ENCODE measurements at regions not wholly inside any gene's neighbourhood (a gene's known extent, or its start where the extent isn't known, plus 50 kb on each side); places are given as distances from the start of the nearest gene placed in this dataset.

GRCh38 chr15:100710744-100711515 is 108.5 kb downstream of the ASB7 start:
- Histone ChIP-seq H4K91ac (ENCODE audit: low read length) (peak overlapping the region; percentile 66), H2BK12ac (ENCODE audit: low read length in 2 of 2) (no peak overlapping the region), H3K4ac (ENCODE audit: low read depth in 1 of 2, low read length in 2 of 2) (no peak overlapping the region), H3K9me3 (ENCODE audit: control insufficient read depth, low read length) (no peaks in the 10 kb centered on the region), H3K4me3 (ENCODE audit: insufficient read depth in 1 of 2, low read depth in 1 of 2, low read length in 2 of 2) (no peak overlapping the region), H2AFZ (ENCODE audit: low read depth, low read length) (no peak overlapping the region), H3K4me1 (ENCODE audit: control insufficient read depth, insufficient read depth, low read depth, low read length) (peaks cover 27% of the 10 kb centered on the region), H3K23ac (ENCODE audit: low read length in 2 of 2) (no peak overlapping the region), H2BK120ac (ENCODE audit: low read depth, low read length) (no peak overlapping the region), H2BK15ac (ENCODE audit: low read depth, poor library complexity, severe bottlenecking) (no peak overlapping the region), H3K18ac (ENCODE audit: low read depth in 1 of 2, low read length in 2 of 2) (no peak overlapping the region), H3K27ac (ENCODE audit: low read length, poor library complexity, severe bottlenecking) (no peak overlapping the region), H2BK5ac (ENCODE audit: low read depth, low read length, poor library complexity, severe bottlenecking) (no peak overlapping the region), H3K9ac (ENCODE audit: low read length) (no peak overlapping the region), H3K27me3 (ENCODE audit: control insufficient read depth in 1 of 2, insufficient read depth in 1 of 2, low read length in 2 of 2) (no peaks in the 10 kb centered on the region), H3K4me2 (ENCODE audit: low read length, poor library complexity, severe bottlenecking) (no peak overlapping the region), H3K79me1 (replicated peaks; ENCODE audit: low read length, poor library complexity, severe bottlenecking) (no peaks in the 10 kb centered on the region), H2AK5ac (ENCODE audit: low read length, severe bottlenecking) (no peak overlapping the region), H3K14ac (ENCODE audit: low read length in 2 of 2) (no peak overlapping the region), H4K8ac (ENCODE audit: low read length) (peak overlapping the region; percentile 43), H3K36me3 (ENCODE audit: control insufficient read depth in 1 of 2, insufficient read depth in 2 of 2, low read depth in 1 of 2, low read length in 2 of 2) (no peaks in the 10 kb centered on the region)
- DNase-seq = no peak
- 97% methylated on average over 15 of the region's 16 CpGs for WGBS

- 60% methylated on average over 9 of the region's 9 CpGs for WGBS
- H3K79me1 ChIP-seq (replicated peaks; ENCODE audit: low read length, poor library complexity, severe bottlenecking) = no peaks in the 10 kb centered on the region
- no peak overlapping the region for H3K4me3 ChIP-seq (ENCODE audit: insufficient read depth in 1 of 2, low read depth in 1 of 2, low read length in 2 of 2)
- no peaks in the 10 kb centered on the region for H3K9me3 ChIP-seq (ENCODE audit: control insufficient read depth, low read length)
- no peak overlapping the region for H3K4me2 ChIP-seq (ENCODE audit: low read length, poor library complexity, severe bottlenecking)
- DNase-seq = no peak
- no peak overlapping the region for H2BK120ac ChIP-seq (ENCODE audit: low read depth, low read length)
- no peak overlapping the region for H3K4ac ChIP-seq (ENCODE audit: low read depth in 1 of 2, low read length in 2 of 2)
- no peak overlapping the region for H3K14ac ChIP-seq (ENCODE audit: low read length in 2 of 2)
- H2BK15ac ChIP-seq (ENCODE audit: low read depth, poor library complexity, severe bottlenecking) = no peak overlapping the region
- H2BK5ac ChIP-seq (ENCODE audit: low read depth, low read length, poor library complexity, severe bottlenecking) = no peak overlapping the region
- H3K27me3 ChIP-seq (ENCODE audit: control insufficient read depth in 1 of 2, insufficient read depth in 1 of 2, low read length in 2 of 2) = no peaks in the 10 kb centered on the region
- no peaks in the 10 kb centered on the region for H3K36me3 ChIP-seq (ENCODE audit: control insufficient read depth in 1 of 2, insufficient read depth in 2 of 2, low read depth in 1 of 2, low read length in 2 of 2)
- H4K8ac ChIP-seq (ENCODE audit: low read length) = no peak overlapping the region
- H4K91ac ChIP-seq (ENCODE audit: low read length) = no peak overlapping the region
- no peak overlapping the region for H2AK5ac ChIP-seq (ENCODE audit: low read length, severe bottlenecking)
- H3K4me1 ChIP-seq (ENCODE audit: control insufficient read depth, insufficient read depth, low read depth, low read length) = peaks cover 29% of the 10 kb centered on the region
- no peak overlapping the region for H3K18ac ChIP-seq (ENCODE audit: low read depth in 1 of 2, low read length in 2 of 2)
- H3K27ac ChIP-seq (ENCODE audit: low read length, poor library complexity, severe bottlenecking) = no peak overlapping the region
- H3K23ac ChIP-seq (ENCODE audit: low read length in 2 of 2) = no peak overlapping the region
- no peak overlapping the region for H2AFZ ChIP-seq (ENCODE audit: low read depth, low read length)
- no peak overlapping the region for H3K9ac ChIP-seq (ENCODE audit: low read length)
- H2BK12ac ChIP-seq (ENCODE audit: low read length in 2 of 2) = no peak overlapping the region
Measured at GRCh38 chr15:100711516-100712021, 109.2 kb downstream of the ASB7 start.

- Histone ChIP-seq H3K36me3 (ENCODE audit: control insufficient read depth in 1 of 2, insufficient read depth in 2 of 2, low read depth in 1 of 2, low read length in 2 of 2) (no peaks in the 10 kb centered on the region), H4K8ac (ENCODE audit: low read length) (no peak overlapping the region), H3K23ac (ENCODE audit: low read length in 2 of 2) (no peak overlapping the region), H3K27ac (ENCODE audit: low read length, poor library complexity, severe bottlenecking) (no peak overlapping the region), H2BK5ac (ENCODE audit: low read depth, low read length, poor library complexity, severe bottlenecking) (no peak overlapping the region), H3K4me3 (ENCODE audit: insufficient read depth in 1 of 2, low read depth in 1 of 2, low read length in 2 of 2) (no peak overlapping the region), H3K14ac (ENCODE audit: low read length in 2 of 2) (no peak overlapping the region), H3K4ac (ENCODE audit: low read depth in 1 of 2, low read length in 2 of 2) (peak overlapping the region in 1 of 2 experiments; percentile 47), H2BK120ac (ENCODE audit: low read depth, low read length) (no peak overlapping the region), H4K91ac (ENCODE audit: low read length) (peak overlapping the region; percentile 25), H2BK15ac (ENCODE audit: low read depth, poor library complexity, severe bottlenecking) (peak overlapping the region; percentile 36), H3K27me3 (ENCODE audit: control insufficient read depth in 1 of 2, insufficient read depth in 1 of 2, low read length in 2 of 2) (no peaks in the 10 kb centered on the region), H3K18ac (ENCODE audit: low read depth in 1 of 2, low read length in 2 of 2) (peak overlapping the region; percentile 35 to 59), H2AK5ac (ENCODE audit: low read length, severe bottlenecking) (peak overlapping the region; percentile 34), H3K4me1 (ENCODE audit: control insufficient read depth, insufficient read depth, low read depth, low read length) (peaks cover 29% of the 10 kb centered on the region), H3K9me3 (ENCODE audit: control insufficient read depth, low read length) (no peaks in the 10 kb centered on the region), H2BK12ac (ENCODE audit: low read length in 2 of 2) (no peak overlapping the region), H3K4me2 (ENCODE audit: low read length, poor library complexity, severe bottlenecking) (no peak overlapping the region), H3K79me1 (replicated peaks; ENCODE audit: low read length, poor library complexity, severe bottlenecking) (no peaks in the 10 kb centered on the region), H2AFZ (ENCODE audit: low read depth, low read length) (no peak overlapping the region), H3K9ac (ENCODE audit: low read length) (no peak overlapping the region)
- WGBS = 90% methylated on average over 8 of the region's 8 CpGs
- DNase-seq = no peak
Measured at GRCh38 chr15:100712226-100712625, 109.8 kb downstream of the ASB7 start.

- Histone ChIP-seq H3K9ac (ENCODE audit: low read length) (no peak overlapping the region), H3K4me3 (ENCODE audit: insufficient read depth in 1 of 2, low read depth in 1 of 2, low read length in 2 of 2) (no peak overlapping the region), H3K27me3 (ENCODE audit: control insufficient read depth in 1 of 2, insufficient read depth in 1 of 2, low read length in 2 of 2) (no peaks in the 10 kb centered on the region), H3K23ac (ENCODE audit: low read length in 2 of 2) (no peak overlapping the region), H2BK120ac (ENCODE audit: low read depth, low read length) (peak overlapping the region; percentile 43), H2AFZ (ENCODE audit: low read depth, low read length) (no peak overlapping the region), H3K9me3 (ENCODE audit: control insufficient read depth, low read length) (no peaks in the 10 kb centered on the region), H3K18ac (ENCODE audit: low read depth in 1 of 2, low read length in 2 of 2) (peak overlapping the region; percentile 61 to 66), H2BK5ac (ENCODE audit: low read depth, low read length, poor library complexity, severe bottlenecking) (peak overlapping the region; percentile 5), H3K4ac (ENCODE audit: low read depth in 1 of 2, low read length in 2 of 2) (peak overlapping the region; percentile 37 to 58), H2AK5ac (ENCODE audit: low read length, severe bottlenecking) (peak overlapping the region; percentile 87), H3K27ac (ENCODE audit: low read length, poor library complexity, severe bottlenecking) (peak overlapping the region; percentile 65), H3K4me1 (ENCODE audit: control insufficient read depth, insufficient read depth, low read depth, low read length) (peaks cover 29% of the 10 kb centered on the region), H2BK15ac (ENCODE audit: low read depth, poor library complexity, severe bottlenecking) (peak overlapping the region; percentile 97), H3K79me1 (replicated peaks; ENCODE audit: low read length, poor library complexity, severe bottlenecking) (no peaks in the 10 kb centered on the region), H4K91ac (ENCODE audit: low read length) (peak overlapping the region; percentile 74), H4K8ac (ENCODE audit: low read length) (peak overlapping the region; percentile 46), H3K36me3 (ENCODE audit: control insufficient read depth in 1 of 2, insufficient read depth in 2 of 2, low read depth in 1 of 2, low read length in 2 of 2) (no peaks in the 10 kb centered on the region), H2BK12ac (ENCODE audit: low read length in 2 of 2) (peak overlapping the region; percentile 42 to 77), H3K4me2 (ENCODE audit: low read length, poor library complexity, severe bottlenecking) (peak overlapping the region; percentile 7), H3K14ac (ENCODE audit: low read length in 2 of 2) (no peak overlapping the region)
- WGBS = 59% methylated on average over 22 of the region's 22 CpGs
- peak; percentile 78 for DNase-seq
Measured at GRCh38 chr15:100713163-100713867, 110.9 kb downstream of the ASB7 start.

Data from mesenchymal stem cell (in vitro differentiated cells and primary cell).